WTC11 (cell line): ENCODE measurements at regions not wholly inside any gene's neighbourhood (a gene's known extent, or its start where the extent isn't known, plus 50 kb on each side); places are given as distances from the start of the nearest gene placed in this dataset.

Experiments used
- ATAC-seq: fragments of 200-7000 bp; cut with Tn5 transposase; 2 replicates; pipeline ENCODE4 v1.10.0; 2021; ENCODE audit warnings: mild to moderate bottlenecking, moderate library complexity
- CTCF ChIA-PET: fragments of 300-600 bp; sonication (Branson Sonifier 250); formaldehyde crosslinking; loops from one replicate; lab custom pipeline; 2021; ENCODE audit warnings: antibody characterized with exemption; lab: Charles Lee
- POLR2A ChIA-PET: fragments of 350-600 bp; sonication (Branson Sonifier 250); formaldehyde crosslinking; loops from one replicate; lab custom pipeline; 2021; ENCODE audit warnings: antibody characterized with exemption; lab: Charles Lee
- DNase-seq: peaks from one replicate; pipeline ENCODE4 v3.0.0; 2021; ENCODE audit warnings: low spot score
- H3K27ac Mint-ChIP-seq: 2 replicates; pipeline ENCODE4 v1.8.0; 2021; ENCODE audit warnings: mixed read lengths
- H3K27me3 Mint-ChIP-seq: 2 replicates; pipeline ENCODE4 v1.8.0; 2021; ENCODE audit warnings: low read depth, mild to moderate bottlenecking, moderate library complexity, mixed read lengths
- H3K36me3 Mint-ChIP-seq: 2 replicates; pipeline ENCODE4 v1.8.0; 2021; ENCODE audit warnings: mixed read lengths
- H3K4me1 Mint-ChIP-seq: 2 replicates; pipeline ENCODE4 v1.8.0; 2022; ENCODE audit warnings: mixed read lengths
- H3K4me3 Mint-ChIP-seq: 2 replicates; pipeline ENCODE4 v1.8.0; 2021; ENCODE audit warnings: mild to moderate bottlenecking, moderate library complexity, mixed read lengths
- H3K9me3 Mint-ChIP-seq: 2 replicates; pipeline ENCODE4 v1.8.0; 2021; ENCODE audit warnings: mixed read lengths
- ATF1 ChIP-seq: sonication (generic); formaldehyde crosslinking; IDR thresholded peaks from 2 replicates; pipeline ENCODE4 v1.8.1; 2023; ENCODE audit warnings: mild to moderate bottlenecking, moderate library complexity, missing genetic modification reagents
- CREB1 ChIP-seq: sonication (generic); formaldehyde crosslinking; IDR thresholded peaks from 2 replicates; pipeline ENCODE4 v1.8.0; 2023; ENCODE audit warnings: mild to moderate bottlenecking, missing genetic modification reagents
- E2F1 ChIP-seq: sonication (generic); formaldehyde crosslinking; IDR thresholded peaks from 2 replicates; pipeline ENCODE4 v1.8.0; 2022; ENCODE audit warnings: mild to moderate bottlenecking, missing genetic modification reagents
- ELF4 ChIP-seq: sonication (generic); formaldehyde crosslinking; IDR thresholded peaks from 2 replicates; pipeline ENCODE4 v1.8.1; 2022; ENCODE audit warnings: low read depth, mild to moderate bottlenecking, moderate library complexity, missing genetic modification reagents
- ERG ChIP-seq: fragments of 250-450 bp; sonication (Bioruptor Pico); IDR thresholded peaks from 2 replicates; pipeline ENCODE4 v1.8.0; 2021; ENCODE audit warnings: mild to moderate bottlenecking
- ETV6 ChIP-seq: sonication (generic); formaldehyde crosslinking; IDR thresholded peaks from 2 replicates; pipeline ENCODE4 v1.8.1; 2022; ENCODE audit warnings: mild to moderate bottlenecking, missing genetic modification reagents
- FOXP4 ChIP-seq: sonication (generic); formaldehyde crosslinking; IDR thresholded peaks from 2 replicates; pipeline ENCODE4 v1.8.0; 2022; ENCODE audit warnings: mild to moderate bottlenecking, missing genetic modification reagents
- GTF2I ChIP-seq: fragments of 250-450 bp; sonication (Bioruptor Pico); conservative IDR thresholded peaks from 2 replicates; pipeline ENCODE4 v1.4.0; 2021; ENCODE audit warnings: mild to moderate bottlenecking
- JAZF1 ChIP-seq: fragments of 250-450 bp; sonication (Bioruptor Pico); IDR thresholded peaks from 2 replicates; pipeline ENCODE4 v1.9.0; 2021; ENCODE audit warnings: moderate library complexity, mild to moderate bottlenecking, inconsistent platforms
- NR1H2 ChIP-seq: sonication (generic); formaldehyde crosslinking; IDR thresholded peaks from 2 replicates; pipeline ENCODE4 v1.9.0; 2021; ENCODE audit warnings: mild to moderate bottlenecking, moderate library complexity, missing genetic modification reagents
- OVOL2 ChIP-seq: fragments of 250-450 bp; sonication (Bioruptor Pico); IDR thresholded peaks from 2 replicates; pipeline ENCODE4 v1.9.0; 2021; ENCODE audit warnings: mild to moderate bottlenecking, borderline replicate concordance
- PRRX2 ChIP-seq: fragments of 250-450 bp; sonication (Bioruptor Pico); IDR thresholded peaks from 2 replicates; pipeline ENCODE4 v1.8.0; 2021; ENCODE audit warnings: mild to moderate bottlenecking
- SP1 ChIP-seq: sonication (generic); formaldehyde crosslinking; conservative IDR thresholded peaks from 2 replicates; pipeline ENCODE4 v1.8.1; 2022; ENCODE audit warnings: missing genetic modification reagents
- STAT6 ChIP-seq: sonication (generic); formaldehyde crosslinking; conservative IDR thresholded peaks from 2 replicates; pipeline ENCODE4 v1.8.1; 2023; ENCODE audit warnings: mild to moderate bottlenecking, low read depth, missing genetic modification reagents, moderate library complexity
- TCF7 ChIP-seq: sonication (generic); formaldehyde crosslinking; IDR thresholded peaks from 2 replicates; pipeline ENCODE4 v1.8.0; 2022; ENCODE audit warnings: mild to moderate bottlenecking, low read depth, missing genetic modification reagents, moderate library complexity
- ZNF121 ChIP-seq: sonication (generic); formaldehyde crosslinking; IDR thresholded peaks from 2 replicates; pipeline ENCODE4 v1.8.0; 2023; ENCODE audit warnings: missing genetic modification reagents
- ZNF138 ChIP-seq: sonication (generic); formaldehyde crosslinking; conservative IDR thresholded peaks from 2 replicates; pipeline ENCODE4 v1.8.1; 2022; ENCODE audit warnings: mild to moderate bottlenecking, moderate library complexity, missing genetic modification reagents
- ZNF232 ChIP-seq: sonication (generic); formaldehyde crosslinking; IDR thresholded peaks from 2 replicates; pipeline ENCODE4 v1.8.0; 2022; ENCODE audit warnings: mild to moderate bottlenecking, missing genetic modification reagents
- ZNF263 ChIP-seq: sonication (generic); formaldehyde crosslinking; IDR thresholded peaks from 2 replicates; pipeline ENCODE4 v1.8.1; 2022; ENCODE audit warnings: low read depth, mild to moderate bottlenecking, moderate library complexity, missing genetic modification reagents
- ZNF317 ChIP-seq: sonication (generic); formaldehyde crosslinking; IDR thresholded peaks from 2 replicates; pipeline ENCODE4 v1.8.1; 2023; ENCODE audit warnings: low read depth, mild to moderate bottlenecking, moderate library complexity, missing genetic modification reagents, borderline replicate concordance
- ZNF512 ChIP-seq: sonication (generic); formaldehyde crosslinking; IDR thresholded peaks from 2 replicates; pipeline ENCODE4 v1.8.1; 2022; ENCODE audit warnings: missing genetic modification reagents, borderline replicate concordance

GRCh38 chr2:43164686-43165085, 61.7 kb downstream of the ZFP36L2 start:
- no peaks in the 10 kb centered on the region for H3K9me3 Mint-ChIP-seq
- H3K27me3 Mint-ChIP-seq = no peaks in the 10 kb centered on the region
- ChIA-PET CTCF (interaction anchor here (1.2 kb wide), 1 partner anchor 38 kb away, joined by 4 read pairs; no protein-coding TSS in a partner anchor), POLR2A (no interaction called here)
- DNase-seq (no peak), ATAC-seq (no peak)
- H3K4me1 Mint-ChIP-seq = peaks cover 13% of the 10 kb centered on the region
- no peak for TF ChIP-seq GTF2I (CRISPR knock-in tag)
- no peak for TF ChIP-seq PRRX2 (CRISPR knock-in tag)
- no peak for TF ChIP-seq ZNF512 (CRISPR knock-in tag)
- TF ChIP-seq E2F1 (CRISPR knock-in tag) = no peak
- TF ChIP-seq ZNF138 = no peak
- no peak for TF ChIP-seq STAT6 (CRISPR knock-in tag)
- TF ChIP-seq ERG (CRISPR knock-in tag) = no peak
- no peak for TF ChIP-seq ATF1 (CRISPR knock-in tag)
- no peak for TF ChIP-seq TCF7 (CRISPR knock-in tag)
- no peak for TF ChIP-seq NR1H2 (CRISPR knock-in tag)
- TF ChIP-seq JAZF1 (CRISPR knock-in tag) = no peak
- TF ChIP-seq ELF4 (CRISPR knock-in tag) = no peak
- no peak for TF ChIP-seq ZNF263 (CRISPR knock-in tag)
- TF ChIP-seq SP1 (CRISPR knock-in tag) = no peak
- H3K4me3 Mint-ChIP-seq = no peak overlapping the region
- no peaks in the 10 kb centered on the region for H3K36me3 Mint-ChIP-seq
- H3K27ac Mint-ChIP-seq = no peak overlapping the region

DNA sequence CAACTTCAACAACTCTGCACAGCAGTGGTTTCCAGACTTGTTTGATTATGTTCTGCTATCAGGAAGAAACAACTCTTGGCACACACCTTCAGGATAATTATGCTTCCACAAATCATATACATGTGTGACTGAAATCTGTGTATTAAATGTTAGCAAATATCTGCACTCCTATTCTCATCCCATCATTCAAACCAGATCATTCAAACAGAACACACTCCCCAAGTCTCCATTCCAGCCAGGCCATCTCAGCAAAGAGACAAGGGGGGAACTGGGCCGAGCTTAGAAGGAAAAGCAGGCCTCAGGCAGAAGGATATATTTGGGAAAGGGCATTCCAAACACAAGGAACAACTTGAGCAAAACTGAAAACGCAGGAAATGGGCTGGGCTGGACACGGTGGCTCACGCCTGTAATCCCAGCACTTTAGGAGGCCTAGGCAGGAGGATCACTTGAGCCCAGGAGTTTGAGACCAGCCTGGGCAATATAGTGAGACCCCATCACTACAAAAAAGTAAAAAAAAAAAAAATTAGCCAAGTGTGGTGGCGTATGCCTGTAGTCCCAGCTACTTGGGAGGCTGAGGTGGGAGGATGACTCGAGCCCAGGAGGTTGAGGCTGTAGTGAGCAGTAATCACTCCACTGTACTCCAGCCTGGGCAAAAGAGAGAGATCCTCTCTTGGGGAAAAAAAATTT, 62.7 kb downstream of the ZFP36L2 start:
- DNase-seq (no peak), ATAC-seq (no peak)
- Mint-ChIP-seq H3K27me3 (no peaks in the 10 kb centered on the region), H3K4me1 (peaks cover 12% of the 10 kb centered on the region), H3K36me3 (no peaks in the 10 kb centered on the region), H3K27ac (no peak overlapping the region), H3K4me3 (no peak overlapping the region), H3K9me3 (no peaks in the 10 kb centered on the region)
- ChIA-PET POLR2A (no interaction called here), CTCF (no interaction called here)
- peak; percentile 48; the same call in 1 of the 2 replicates for TF ChIP-seq ZNF121 (CRISPR knock-in tag)
- no peak for TF ChIP-seq ETV6 (CRISPR knock-in tag)
- no peak for TF ChIP-seq ZNF317 (CRISPR knock-in tag)
- TF ChIP-seq CREB1 (CRISPR knock-in tag) = no peak
- TF ChIP-seq ZNF232 (CRISPR knock-in tag) = no peak
- no peak for TF ChIP-seq FOXP4 (CRISPR knock-in tag)
- TF ChIP-seq OVOL2 (CRISPR knock-in tag) = no peak
